ENCODE measurements at regions not wholly inside any gene's neighbourhood (a gene's known extent, or its start where the extent isn't known, plus 50 kb on each side); places are given as distances from the start of the nearest gene placed in this dataset.
A peak's percentile ranks its signal among the peaks of the same experiment; 100 is the strongest.

DNA sequence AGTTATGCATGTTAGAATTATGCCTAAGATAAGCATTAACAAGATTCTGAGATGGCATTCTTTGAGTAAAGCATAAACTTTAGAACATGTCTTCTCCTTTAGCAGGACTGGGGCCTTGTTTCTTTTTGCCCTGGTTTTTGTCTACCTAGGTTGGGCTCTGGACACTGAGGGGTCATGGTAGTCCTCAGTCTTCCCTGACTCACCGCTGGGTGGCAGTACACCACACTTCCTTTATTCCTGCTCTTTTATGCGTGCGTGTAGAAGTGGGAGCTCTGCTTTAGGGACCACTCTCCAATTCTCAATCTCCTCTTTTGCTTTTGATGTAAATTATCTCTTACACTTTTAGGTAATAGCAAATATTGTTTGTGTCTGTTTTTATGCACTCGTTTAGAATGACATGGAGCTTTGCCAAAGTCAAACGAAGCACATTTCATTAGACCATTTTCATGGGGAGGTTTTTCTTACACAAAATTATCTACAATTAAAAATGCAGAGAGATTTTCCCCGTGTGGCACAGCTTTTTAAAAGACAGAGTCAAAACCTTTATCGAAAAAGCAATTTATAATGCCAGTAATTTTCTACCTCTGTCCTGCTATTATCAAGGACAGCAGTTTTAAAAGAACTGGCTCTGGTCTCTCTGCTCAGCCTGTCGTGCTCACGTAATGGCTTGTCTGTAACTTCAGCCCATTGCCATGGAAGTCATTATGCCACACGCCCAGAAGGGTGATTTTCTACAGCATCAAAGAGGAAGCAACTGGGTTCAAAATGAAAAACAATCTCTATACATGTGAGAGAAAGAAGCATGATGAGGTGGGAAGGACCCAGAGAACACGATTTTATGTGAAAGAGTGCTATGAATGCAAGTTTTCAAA is 413.9 kb downstream of the COG6 start:
- peak; percentile 45 to 75 (median 64) for DNase-seq (ENCODE audit: low read depth in 2 of 3, low spot score in 2 of 3)

DNA sequence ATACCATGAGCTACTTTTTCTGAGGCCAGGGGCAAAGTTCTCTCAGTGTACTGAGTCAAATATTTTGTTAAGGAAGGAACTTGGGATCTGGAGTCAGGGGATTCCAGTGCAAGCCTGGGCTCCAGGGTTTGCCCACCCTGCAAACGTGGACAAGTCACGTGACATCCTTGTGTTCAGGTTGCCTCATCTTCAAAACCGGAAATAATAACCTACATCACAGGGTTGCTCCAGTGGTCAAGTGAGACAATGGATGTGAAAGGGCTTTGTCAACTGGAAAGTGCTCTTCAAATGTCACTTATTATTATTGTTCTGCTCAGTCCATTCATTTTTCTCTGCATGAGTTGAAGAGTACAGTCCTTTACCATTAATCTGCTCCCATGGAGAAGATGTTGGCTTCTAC is 414.9 kb downstream of the COG6 start:
- DNase-seq (ENCODE audit: low read depth in 2 of 3, low spot score in 2 of 3): no peak

DNA sequence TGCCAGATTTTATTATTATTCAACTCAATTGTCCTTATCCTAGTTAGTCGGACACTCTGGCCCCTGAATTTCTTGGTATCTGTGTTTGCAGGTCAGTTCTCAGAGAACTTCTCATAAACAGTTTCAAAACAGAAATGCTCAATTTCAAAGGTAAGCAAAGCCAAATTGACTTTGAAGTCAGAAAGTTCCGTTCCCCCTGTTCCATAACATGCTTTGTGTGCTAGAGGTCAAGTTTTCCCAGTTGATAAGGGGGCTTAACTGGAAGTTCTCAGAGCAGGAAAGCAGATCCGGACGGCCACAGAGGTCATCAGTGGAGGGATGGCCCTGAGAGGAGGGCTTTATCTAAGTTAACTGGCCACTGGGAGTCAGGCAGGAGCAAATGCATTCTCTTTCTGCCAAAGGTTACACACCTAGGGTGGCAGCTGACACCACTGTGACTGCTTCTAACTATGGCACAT is 417.2 kb downstream of the COG6 start:
- no peak for DNase-seq (ENCODE audit: low read depth in 2 of 3, low spot score in 2 of 3)

DNA sequence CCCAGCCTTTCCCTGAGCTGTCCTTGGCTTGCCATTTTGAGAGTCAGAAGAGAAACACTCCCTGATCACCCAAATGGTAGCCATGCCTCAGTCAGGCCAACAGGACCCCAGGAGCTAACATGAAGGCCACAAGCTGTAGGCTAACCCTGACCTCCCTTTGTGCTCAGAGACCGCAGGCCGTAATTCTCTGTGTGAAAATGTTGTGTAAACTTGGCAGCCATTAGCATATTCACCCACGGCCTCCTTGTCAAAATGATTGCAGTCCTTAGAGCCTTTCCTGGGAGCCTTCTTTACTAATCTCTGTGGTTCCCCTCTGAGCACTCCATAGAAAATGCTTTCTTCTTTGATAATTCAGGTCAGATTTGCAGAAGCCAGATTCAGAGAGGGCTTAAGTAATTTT is 418.9 kb downstream of the COG6 start:
- no peak for DNase-seq (ENCODE audit: low read depth in 2 of 3, low spot score in 2 of 3)

DNA sequence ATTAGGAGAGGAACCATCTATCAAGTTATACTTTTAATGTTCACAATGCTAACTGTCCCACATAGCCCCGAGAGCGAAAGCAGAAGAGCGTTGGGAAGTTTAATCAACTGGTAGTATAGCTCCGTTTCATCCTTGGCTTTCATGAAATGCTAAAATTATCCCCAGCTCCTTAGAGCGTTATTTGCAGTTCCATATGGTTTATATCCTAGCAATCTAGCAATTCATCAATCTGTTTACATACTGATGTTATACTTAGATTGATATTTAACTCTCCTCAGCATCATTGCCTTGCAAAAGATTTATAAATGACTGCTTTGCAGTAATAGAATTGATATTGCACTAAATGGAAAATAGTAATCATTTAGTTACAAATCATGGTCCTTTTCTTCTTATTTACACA is 419.8 kb downstream of the COG6 start:
- DNase-seq (ENCODE audit: low read depth in 2 of 3, low spot score in 2 of 3): no peak

DNA sequence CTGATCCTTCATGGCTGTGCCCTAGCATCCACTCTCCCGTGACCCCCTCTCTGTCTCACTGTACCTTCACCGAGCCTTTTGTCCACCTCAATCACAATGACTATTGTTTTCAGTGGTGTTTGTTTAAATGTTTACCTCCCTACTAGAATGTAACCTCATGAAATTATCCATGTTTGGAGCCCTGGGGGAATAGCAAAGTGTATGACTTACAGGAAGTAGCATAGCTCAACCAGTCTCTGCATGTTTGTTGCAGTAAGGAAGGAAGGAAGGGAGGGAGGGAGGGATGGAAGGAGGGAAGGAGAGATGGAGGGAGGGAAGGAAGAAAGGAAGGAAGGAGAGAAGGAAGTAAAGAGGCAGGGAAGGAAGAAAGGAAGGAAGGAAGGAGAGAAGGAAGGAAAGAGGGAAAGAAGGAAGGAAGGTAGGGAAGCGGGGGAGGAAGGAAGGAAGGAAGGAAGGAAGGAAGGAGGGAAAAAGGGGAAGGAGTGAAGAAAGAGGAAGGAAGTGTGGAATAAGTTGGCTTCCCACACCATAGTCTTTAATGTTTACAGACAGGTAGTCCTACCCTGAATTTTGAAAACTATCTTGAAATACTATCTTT is 421.4 kb downstream of the COG6 start:
- no peak for DNase-seq (ENCODE audit: low read depth in 2 of 3, low spot score in 2 of 3)

DNA sequence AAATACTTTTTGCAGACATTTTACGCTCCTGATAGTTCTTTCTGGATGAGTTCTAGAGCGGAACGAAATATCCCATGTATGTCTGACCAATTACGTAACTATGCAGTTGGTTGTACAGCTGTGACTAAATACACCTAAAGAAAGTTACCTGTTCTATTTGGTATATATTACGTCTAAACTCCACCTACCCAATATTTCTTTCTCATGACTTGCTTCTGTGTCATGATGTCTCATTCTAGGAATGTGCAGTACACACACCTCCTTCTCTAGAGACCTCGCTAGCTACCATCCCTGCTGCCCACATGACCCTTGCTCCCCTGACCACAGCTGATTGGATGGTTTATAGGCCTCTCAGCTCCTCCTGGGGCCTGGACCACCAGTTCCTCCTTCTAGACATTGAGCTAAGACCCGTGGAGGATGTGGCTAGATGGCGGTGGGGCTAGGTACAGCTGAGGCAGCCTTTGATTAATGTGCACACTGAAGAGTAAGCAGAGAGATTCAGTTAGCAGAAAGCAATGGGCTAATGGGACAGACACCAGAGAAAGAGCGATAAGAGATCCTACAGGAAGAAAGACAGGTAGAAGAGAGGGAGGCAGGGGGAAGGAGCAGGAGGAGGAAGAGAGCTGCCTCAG is 422.1 kb downstream of the COG6 start:
- DNase-seq (ENCODE audit: low read depth in 2 of 3, low spot score in 2 of 3): peak in 1 of 3 donors; percentile 19

DNA sequence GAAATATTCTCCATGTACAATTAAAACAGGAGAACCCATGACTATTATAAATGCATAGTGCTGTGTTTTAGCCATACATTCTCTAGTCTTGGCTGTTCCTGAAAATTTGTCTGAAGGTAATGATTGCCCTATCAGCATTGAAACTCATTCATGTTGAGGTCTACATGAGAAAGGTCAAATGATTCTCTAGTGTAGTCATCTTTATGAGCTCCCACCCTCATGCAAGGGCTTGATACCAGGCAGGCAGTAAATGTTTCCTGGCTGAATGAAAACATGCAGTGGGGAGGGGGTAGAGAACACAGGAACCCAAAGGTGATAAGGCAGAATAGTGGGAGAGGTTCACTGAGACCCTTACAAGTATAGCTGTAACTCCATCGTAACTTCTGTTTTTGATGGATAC is 424.3 kb downstream of the COG6 start:
- DNase-seq (ENCODE audit: low read depth in 2 of 3, low spot score in 2 of 3): no peak

DNA sequence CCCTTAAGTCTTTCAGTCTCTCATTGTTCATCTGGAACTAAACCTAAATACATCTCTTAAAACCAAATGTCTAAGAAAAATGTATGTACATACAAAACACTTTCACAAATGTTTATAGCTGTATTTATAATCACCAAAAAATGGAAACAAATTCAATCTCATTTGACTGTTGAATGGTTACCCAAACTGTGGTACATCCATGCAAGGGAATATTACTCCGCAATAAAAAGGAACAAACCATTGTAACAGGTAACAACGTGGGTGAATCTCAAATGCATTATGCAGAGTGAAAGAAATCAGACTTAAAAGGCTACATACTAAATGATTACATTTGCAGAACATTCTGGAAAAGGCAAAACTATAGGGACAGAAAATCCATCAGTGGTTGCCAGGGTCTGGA is 425.2 kb downstream of the COG6 start:
- DNase-seq (ENCODE audit: low read depth in 2 of 3, low spot score in 2 of 3): no peak

DNA sequence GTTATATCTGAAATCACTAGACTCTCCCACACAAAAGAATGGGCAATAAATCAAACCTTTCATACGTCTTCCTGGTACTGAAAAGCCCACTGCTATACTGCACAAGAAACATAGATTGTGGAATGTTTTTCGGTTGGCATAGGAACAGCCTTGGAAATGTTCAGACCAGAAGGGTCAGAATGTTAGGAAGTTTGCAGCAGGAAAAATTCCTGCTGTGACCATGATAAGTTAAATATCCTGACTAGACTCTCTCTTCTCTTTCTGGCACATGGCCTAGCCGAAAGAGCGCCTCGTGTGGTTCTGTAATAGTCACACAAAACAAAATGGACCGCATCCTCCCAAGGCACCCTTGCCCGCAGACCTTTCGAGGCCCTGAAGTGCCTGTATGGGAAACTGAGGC is 427.2 kb downstream of the COG6 start:
- peak in 1 of 3 donors; percentile 12 for DNase-seq (ENCODE audit: low read depth in 2 of 3, low spot score in 2 of 3)

DNA sequence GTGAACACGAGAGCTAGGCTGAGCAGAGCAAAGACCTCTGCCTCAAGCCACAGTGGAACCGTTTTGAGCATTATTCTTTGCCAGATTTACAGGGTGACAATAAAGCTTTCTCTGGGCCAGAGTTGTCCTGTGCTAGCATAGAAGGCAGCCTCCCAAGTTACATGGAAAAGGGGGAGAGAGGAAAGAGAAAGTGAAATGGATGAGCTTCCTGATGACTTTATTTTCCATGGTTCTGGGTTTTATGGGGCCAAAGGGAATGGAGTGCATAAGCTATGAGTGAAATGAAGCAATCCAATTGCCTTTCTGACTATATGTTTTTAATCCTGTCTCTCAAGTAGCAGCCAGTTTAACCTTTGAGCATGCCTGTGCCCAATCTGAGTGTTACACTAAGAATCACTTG is 428.4 kb downstream of the COG6 start:
- DNase-seq (ENCODE audit: low read depth in 2 of 3, low spot score in 2 of 3): no peak

DNA sequence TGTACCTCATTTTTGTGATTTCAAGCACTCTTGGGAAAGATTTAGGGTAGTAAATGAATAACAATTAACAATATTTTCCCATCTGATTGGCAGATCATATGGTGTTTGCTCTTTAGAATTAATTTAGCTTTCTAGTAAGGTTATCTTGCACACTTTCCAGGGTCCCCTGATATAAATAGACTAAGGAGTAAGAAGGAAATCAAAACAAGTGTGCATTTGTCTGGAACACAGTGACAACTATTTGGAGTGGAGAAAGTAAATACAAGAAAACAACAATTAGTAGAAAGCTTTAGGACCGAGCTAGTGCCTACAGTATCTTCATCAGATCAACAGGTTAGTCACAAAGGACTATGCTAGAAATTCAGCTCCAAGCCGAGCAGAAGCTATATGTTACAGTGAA is 429.5 kb downstream of the COG6 start:
- DNase-seq (ENCODE audit: low read depth in 2 of 3, low spot score in 2 of 3): no peak

DNA sequence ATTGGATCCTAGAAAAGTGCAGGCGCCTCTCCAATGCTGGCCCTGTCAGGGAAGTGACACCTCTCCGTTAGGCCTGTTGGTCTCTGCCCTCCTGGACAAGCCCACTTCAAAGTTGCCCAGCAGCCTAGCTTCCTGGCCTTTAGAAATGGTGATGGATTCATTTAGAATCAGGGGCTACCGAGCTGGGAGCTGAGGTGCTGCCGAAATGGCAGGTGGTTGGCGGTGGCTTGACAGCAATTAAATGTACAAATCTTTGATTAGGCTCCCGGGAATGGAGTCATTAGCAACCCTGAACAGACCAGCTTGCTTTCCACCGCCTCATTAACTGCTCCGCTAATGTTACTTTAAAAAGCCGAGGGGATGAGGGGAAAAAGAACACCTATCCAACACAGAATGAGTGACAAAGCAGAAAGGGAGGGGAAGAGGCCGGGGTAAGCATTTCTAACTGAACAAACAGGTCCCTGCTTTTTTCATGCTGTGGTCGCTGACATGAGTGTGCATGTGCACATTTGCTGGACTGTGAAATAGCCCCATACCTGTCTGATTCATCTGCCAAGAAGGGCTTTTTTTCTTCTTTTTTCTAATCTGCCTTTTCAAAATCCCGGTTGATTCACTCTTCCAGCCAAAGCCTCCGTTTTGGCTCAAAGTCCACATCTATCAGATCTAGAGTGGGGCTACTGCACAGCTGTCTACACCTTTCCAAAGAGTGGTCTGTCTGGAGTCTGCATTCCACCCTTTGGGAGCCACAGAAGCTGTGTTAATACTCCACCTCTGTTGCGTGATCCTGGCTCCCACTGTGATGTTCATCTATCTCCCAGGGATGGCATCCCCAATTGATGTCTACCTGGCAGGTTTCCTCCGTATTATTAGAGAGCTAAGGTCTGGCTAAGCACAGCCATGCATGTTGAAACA is 431.9 kb downstream of the COG6 start:
- DNase-seq (ENCODE audit: low read depth in 2 of 3, low spot score in 2 of 3): peak in 1 of 3 donors; percentile 24

DNA sequence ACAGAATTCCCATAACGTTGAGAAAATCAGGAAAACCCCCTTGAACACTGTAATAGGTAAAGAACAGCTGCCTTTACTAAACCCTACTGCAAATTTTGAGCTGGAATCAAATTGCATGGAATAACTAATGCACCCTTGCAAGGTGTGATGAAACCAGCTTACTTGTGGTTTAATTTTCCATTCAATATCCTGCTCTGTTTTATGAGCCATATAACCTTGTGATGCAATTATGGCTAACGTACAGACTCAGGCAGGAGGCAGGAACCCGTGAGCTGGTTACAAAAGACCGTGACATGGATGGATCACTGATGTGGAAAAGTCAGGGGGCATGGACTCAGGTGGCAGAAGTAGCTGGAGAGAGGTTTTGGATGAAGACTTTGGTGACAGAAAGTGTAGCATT is 438.6 kb downstream of the COG6 start:
- DNase-seq (ENCODE audit: low read depth in 2 of 3, low spot score in 2 of 3): no peak

DNA sequence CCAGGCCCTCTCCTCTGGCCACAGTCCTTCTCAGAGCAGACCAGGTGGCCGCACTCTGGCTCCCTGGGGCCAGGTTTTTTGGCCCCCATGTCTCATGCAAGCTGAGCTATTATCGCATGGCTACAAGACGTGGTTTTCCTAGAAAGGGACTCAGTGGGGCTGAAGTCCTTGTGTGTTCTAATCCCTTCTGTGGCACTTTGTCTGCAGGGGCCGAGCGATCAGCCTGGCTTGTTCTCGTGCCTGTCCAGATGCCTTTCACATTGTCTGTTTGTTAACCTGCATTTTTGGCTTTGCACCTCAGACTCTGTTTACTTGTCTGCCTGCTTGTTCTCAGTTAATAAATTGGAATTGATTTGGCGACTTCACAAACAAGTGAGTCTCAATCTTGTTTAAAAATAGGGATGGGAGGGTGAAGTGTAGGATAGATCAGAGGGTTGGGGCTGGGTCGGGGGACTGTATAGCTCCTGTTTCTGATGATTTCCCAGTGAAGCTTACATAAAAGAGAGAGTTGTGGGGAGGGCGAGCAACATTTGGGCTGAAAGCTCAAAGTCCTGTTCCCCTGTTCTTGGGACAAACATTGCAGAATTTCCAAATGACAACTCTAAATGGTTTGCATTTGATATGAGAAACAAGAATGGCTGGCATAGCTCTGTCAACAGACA is 440.4 kb downstream of the COG6 start:
- no peak for DNase-seq (ENCODE audit: low read depth in 2 of 3, low spot score in 2 of 3)

DNA sequence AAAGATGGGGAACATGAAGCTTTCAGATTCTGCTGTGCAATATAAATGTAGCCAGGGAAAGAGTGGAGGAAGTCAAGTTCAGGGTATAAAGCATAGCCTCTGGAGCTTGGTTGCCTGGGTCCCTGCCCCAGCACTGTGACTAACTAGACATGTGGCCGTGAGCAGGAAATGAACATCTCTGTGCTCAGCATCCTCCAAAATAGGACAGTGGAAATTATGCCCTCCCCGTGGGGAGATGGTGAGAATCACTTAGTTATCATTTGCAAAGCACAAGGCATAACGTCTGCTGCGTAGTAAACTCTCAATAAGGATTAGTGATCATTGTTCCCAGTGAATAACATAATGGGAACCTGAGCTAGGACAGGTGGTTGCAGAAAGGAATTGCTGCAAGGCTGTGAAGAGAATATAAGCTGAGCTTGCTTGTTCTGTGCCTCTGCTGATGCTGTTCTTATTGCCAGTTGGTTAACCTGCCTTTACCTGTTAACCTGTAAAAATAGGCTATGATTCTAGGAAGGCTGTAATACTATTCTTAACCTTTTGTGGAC is 441.0 kb downstream of the COG6 start:
- DNase-seq (ENCODE audit: low read depth in 2 of 3, low spot score in 2 of 3): no peak

DNA sequence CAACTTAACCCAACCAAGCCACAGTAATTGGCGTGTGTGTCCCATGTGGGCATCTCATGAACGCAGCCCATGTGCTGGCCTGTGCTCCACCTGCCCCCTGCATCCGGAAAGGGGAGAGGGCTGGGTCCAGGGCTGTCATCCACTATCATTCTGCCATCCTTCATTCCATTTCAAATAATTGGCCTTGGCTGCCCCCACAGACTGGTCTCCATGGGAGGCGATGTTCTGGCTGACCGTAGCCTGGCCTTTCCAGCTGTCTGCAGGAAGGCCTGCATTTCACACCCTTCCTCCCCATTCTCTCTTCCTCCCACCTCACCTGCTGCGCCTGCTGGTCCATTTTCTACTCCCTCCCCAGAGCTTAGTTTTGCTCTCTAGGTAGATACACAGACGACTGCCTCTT is 442.8 kb downstream of the COG6 start:
- no peak for DNase-seq (ENCODE audit: low read depth in 2 of 3, low spot score in 2 of 3)

DNA sequence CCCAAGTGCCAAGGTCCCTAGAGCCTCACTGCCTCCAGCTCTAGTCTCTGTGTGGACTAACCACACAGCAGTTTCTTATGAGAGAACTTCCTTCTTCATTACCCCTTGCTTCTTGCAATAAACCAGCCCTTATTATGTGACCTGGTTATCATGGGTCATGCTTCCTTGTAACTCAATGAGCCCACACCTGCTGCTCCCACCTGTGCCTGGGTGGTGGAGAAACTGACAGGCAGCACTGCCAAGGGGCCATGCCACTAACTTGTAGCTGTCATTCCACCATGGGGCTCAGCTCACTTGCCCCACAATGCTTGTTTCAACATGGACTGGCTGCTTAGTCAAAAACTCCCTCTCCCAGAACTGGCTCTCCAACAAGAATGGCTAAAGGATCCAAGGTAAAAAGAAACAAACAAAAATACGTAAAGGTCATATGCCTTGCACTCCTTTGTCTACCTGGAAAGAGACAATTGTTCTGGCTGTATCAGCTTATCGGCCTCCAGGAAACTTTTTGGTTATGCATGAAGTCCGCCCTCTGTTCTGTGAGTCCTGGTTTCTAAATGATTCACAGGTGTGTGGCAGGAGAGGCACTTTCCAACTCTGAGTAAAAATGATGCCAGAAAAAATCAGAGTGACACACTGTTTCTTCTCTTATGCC is 446.4 kb downstream of the COG6 start:
- no peak for DNase-seq (ENCODE audit: low read depth in 2 of 3, low spot score in 2 of 3)

DNA sequence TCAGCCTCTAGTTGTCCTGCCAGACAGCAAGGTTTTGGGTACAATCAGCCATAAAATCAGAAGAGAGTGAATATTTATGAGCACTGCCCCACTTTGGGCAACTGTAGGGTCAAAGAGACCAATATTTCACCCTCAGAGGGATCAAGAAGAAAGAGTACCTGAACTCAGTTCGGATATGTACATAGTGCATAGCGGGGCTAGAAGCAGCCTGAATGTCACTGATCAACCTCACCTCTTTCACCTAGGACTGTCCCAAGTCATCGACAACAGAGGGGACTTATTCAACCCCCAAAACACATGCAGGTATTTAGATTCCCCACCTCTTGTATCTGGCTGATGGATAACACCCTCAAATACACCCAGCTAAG is 446.9 kb downstream of the COG6 start:
- no peak for DNase-seq (ENCODE audit: low read depth in 2 of 3, low spot score in 2 of 3)

DNA sequence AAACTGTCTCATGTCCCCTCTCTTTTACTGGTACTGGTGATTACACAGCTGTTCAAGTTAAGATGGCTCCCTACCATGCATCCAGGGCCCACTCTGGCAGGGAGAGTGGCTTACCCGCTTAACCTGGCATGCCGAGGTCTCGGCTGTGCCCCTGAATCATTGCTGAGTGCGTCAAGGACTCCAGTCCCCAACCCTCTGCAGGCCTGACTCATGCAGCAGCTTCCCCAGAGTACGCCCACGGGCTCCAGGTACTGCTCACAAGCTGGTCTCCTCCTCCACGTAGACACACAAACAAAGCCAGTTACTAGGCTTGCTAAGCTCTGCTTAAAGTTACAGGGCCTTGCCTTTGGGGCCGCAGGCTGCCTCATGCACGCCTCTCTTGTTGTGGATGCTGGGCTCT is 447.4 kb downstream of the COG6 start:
- no peak for DNase-seq (ENCODE audit: low read depth in 2 of 3, low spot score in 2 of 3)
